ENCODE measurements at regions not wholly inside any gene's neighbourhood (a gene's known extent, or its start where the extent isn't known, plus 50 kb on each side); places are given as distances from the start of the nearest gene placed in this dataset.

GRCh38 chr16:66144641-66145040 lies 221.8 kb upstream of the CDH5 start:
- TF ChIP-seq, protein P1, sequence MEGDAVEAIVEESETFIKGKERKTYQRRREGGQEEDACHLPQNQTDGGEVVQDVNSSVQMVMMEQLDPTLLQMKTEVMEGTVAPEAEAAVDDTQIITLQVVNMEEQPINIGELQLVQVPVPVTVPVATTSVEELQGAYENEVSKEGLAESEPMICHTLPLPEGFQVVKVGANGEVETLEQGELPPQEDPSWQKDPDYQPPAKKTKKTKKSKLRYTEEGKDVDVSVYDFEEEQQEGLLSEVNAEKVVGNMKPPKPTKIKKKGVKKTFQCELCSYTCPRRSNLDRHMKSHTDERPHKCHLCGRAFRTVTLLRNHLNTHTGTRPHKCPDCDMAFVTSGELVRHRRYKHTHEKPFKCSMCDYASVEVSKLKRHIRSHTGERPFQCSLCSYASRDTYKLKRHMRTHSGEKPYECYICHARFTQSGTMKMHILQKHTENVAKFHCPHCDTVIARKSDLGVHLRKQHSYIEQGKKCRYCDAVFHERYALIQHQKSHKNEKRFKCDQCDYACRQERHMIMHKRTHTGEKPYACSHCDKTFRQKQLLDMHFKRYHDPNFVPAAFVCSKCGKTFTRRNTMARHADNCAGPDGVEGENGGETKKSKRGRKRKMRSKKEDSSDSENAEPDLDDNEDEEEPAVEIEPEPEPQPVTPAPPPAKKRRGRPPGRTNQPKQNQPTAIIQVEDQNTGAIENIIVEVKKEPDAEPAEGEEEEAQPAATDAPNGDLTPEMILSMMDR (IDR thresholded peaks at IDR 0.05; ENCODE audit: insufficient read depth, low read depth, low read length, missing control alignments): no peak
- no peak overlapping the region for H3K4me3 ChIP-seq (ENCODE audit: low read depth, low read length)
- no peak for DNase-seq (ENCODE audit: low read depth)

DNA sequence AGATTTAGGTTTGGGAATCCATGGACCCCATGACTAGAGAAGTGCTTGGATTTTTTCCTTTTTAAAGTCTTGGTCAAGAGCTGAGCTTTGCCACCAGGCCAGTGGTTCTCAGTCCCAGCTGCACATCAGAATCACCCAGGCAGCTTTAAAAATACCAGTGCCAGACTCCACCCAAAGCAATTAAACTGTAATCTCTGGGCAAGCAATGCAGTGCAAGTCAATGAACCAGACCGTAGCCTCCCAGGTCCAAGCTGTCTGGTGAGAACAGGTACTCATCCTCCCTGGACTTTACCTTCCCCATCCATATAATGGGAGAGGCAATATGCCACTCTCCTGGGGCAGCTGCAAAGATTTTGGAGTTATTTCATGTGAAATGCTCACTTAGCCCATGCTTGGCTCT lies 223.1 kb upstream of the CDH5 start:
- no peak overlapping the region for H3K4me3 ChIP-seq (ENCODE audit: low read depth, low read length)
- DNase-seq (ENCODE audit: low read depth): no peak
- TF ChIP-seq, protein P1 (IDR thresholded peaks at IDR 0.05; ENCODE audit: insufficient read depth, low read depth, low read length, missing control alignments): no peak

DNA sequence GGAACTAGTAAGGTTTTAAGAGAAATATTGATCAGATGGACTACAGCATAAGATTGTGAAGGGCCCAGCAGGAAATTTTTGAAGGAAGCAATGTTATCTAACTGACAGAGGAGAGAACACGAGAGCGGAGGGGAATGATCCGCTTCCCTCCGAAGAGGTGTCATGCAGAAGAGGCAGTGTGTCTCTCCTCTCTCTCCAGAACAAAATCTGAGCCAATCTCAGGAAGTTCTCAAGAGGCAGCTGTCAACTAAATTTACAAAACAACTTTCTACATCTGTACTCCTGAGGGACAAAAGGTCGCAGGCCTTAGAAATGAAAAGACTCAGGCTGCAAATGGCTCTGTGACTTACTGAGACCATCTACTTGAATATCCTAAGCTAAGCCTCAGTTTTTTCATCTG lies 224.6 kb upstream of the CDH5 start:
- TF ChIP-seq, protein P1 (IDR thresholded peaks at IDR 0.05; ENCODE audit: insufficient read depth, low read depth, low read length, missing control alignments): no peak
- no peak for DNase-seq (ENCODE audit: low read depth)
- H3K4me3 ChIP-seq (ENCODE audit: low read depth, low read length): no peak overlapping the region

DNA sequence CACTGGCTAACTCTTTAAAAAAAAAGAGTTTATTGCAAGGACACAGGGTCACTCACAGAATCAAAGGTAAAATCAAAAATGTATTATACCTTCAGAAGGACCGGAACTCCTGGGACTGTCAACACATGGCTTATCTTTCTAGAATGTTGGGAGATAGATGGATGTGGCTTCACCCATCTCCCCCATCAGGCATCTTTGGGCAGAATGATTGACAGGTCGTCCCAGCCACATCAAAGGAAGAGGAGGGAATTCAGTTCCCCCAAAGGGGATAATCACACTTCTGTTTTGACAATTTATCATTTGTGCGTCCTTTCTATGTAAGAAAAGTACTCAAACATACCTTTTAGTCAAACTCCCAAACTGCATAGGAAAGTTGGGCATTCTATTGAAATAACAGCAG lies 228.6 kb upstream of the CDH5 start:
- TF ChIP-seq, protein P1 (IDR thresholded peaks at IDR 0.05; ENCODE audit: insufficient read depth, low read depth, low read length, missing control alignments): no peak
- DNase-seq (ENCODE audit: low read depth): no peak
- no peak overlapping the region for H3K4me3 ChIP-seq (ENCODE audit: low read depth, low read length)

GRCh38 chr16:66136841-66137240 lies 229.7 kb upstream of the CDH5 start:
- no peak for DNase-seq (ENCODE audit: low read depth)
- no peak overlapping the region for H3K4me3 ChIP-seq (ENCODE audit: low read depth, low read length)
- TF ChIP-seq, protein P1 (IDR thresholded peaks at IDR 0.05; ENCODE audit: insufficient read depth, low read depth, low read length, missing control alignments): no peak

DNA sequence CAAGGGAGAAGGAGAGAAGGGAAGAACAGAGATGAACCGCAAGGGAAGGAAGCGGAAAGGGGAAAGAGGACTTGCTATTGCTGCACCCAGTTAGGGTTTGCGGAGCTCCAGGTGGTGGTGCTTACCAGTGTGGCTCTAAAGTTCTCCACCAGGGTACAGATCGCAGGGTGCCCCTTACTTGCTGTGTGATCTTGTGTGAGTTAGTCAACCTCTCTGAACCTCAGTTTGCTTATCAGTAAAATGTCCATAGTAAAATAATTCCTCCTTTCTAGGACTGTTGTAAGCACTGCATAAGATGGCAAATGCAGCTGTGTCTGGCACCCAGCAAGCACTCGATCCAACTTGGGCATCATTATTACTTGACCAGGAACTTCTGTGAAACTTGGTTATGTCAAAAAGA lies 230.7 kb upstream of the CDH5 start:
- no peak overlapping the region for H3K4me3 ChIP-seq (ENCODE audit: low read depth, low read length)
- DNase-seq (ENCODE audit: low read depth): no peak
- TF ChIP-seq, protein P1 (IDR thresholded peaks at IDR 0.05; ENCODE audit: insufficient read depth, low read depth, low read length, missing control alignments): no peak

GRCh38 chr16:66135421-66135831 lies 231.1 kb upstream of the CDH5 start:
- no peak overlapping the region for H3K4me3 ChIP-seq (ENCODE audit: low read depth, low read length)
- TF ChIP-seq, protein P1 (IDR thresholded peaks at IDR 0.05; ENCODE audit: insufficient read depth, low read depth, low read length, missing control alignments): no peak
- DNase-seq (ENCODE audit: low read depth): no peak
